Gastroesophageal sphincter (tissue), 3 donors: ENCODE measurements at regions not wholly inside any gene's neighbourhood (a gene's known extent, or its start where the extent isn't known, plus 50 kb on each side); places are given as distances from the start of the nearest gene placed in this dataset.

Experiments used
- CTCF ChIP-seq, 4 experiments: fragments of 200-600 bp in 2 of 4; fragments of 450-650 bp in 2 of 4; sonication (generic) in 1 of 4; IDR thresholded peaks; one replicate each; pipeline ENCODE4 v1.5.1; 2017 to 2019; ENCODE audit warnings: antibody characterized with exemption in 4 of 4, mild to moderate bottlenecking in 2 of 4, moderate library complexity in 2 of 4
- EP300 ChIP-seq: sonication (generic); formaldehyde crosslinking; IDR thresholded peaks from one replicate; pipeline ENCODE4 v1.6.1; 2017; ENCODE audit warnings: antibody characterized with exemption, mild to moderate bottlenecking
- POLR2A ChIP-seq, 2 donors: fragments of 450-650 bp; IDR thresholded peaks; one replicate each; pipeline ENCODE4 v1.6.1; 2017; ENCODE audit warnings: antibody characterized with exemption in 2 of 2, mild to moderate bottlenecking in 2 of 2, moderate library complexity in 1 of 2
- POLR2AphosphoS5 ChIP-seq: sonication (generic); formaldehyde crosslinking; IDR thresholded peaks from one replicate; pipeline ENCODE4 v1.6.1; 2017; ENCODE audit warnings: antibody characterized with exemption

- TF ChIP-seq CTCF (IDR thresholded peaks at IDR 0.05) (no peak), EP300 (no peak), POLR2AphosphoS5 (no peak), POLR2A (IDR thresholded peaks at IDR 0.05) (no peak)
These were observed 138.8 kb downstream of the SMC2 start for GRCh38 chr9:104232781-104233341.
